Spleen (tissue), 11 donors: ENCODE measurements at regions not wholly inside any gene's neighbourhood (a gene's known extent, or its start where the extent isn't known, plus 50 kb on each side); places are given as distances from the start of the nearest gene placed in this dataset.

ENCODE experiments used
- DNase-seq: peaks from one replicate; pipeline ENCODE4 v3.0.0-alpha.2; 2020
- H3K27ac ChIP-seq, 8 donors: fragments of 200-600 bp; sonication (generic) in 7 of 8; 1 replicate in 4 of 8; 2 replicates in 4 of 8; pipeline versions ENCODE4 v1.5.0 to v1.8.0; 2016 to 2021; ENCODE audit warnings: inconsistent platforms in 4 of 8, mild to moderate bottlenecking in 4 of 8, moderate library complexity in 1 of 8
- H3K27me3 ChIP-seq, 7 donors: fragments of 200-600 bp; sonication (generic) in 6 of 7; replicated peaks in 1 of 7; 1 replicate in 4 of 7; 2 replicates in 3 of 7; pipeline versions ENCODE4 v1.5.0 to v1.8.0; 2016 to 2021; ENCODE audit warnings: inconsistent platforms in 3 of 7, mild to moderate bottlenecking in 1 of 7
- H3K36me3 ChIP-seq, 6 donors: fragments of 200-600 bp; sonication (generic) in 5 of 6; 1 replicate in 4 of 6; 2 replicates in 2 of 6; pipeline versions ENCODE4 v1.5.0 to v1.8.0; 2016 to 2021; ENCODE audit warnings: inconsistent platforms in 2 of 6
- H3K4me1 ChIP-seq, 6 donors: fragments of 200-600 bp; sonication (generic) in 5 of 6; 1 replicate in 3 of 6; 2 replicates in 3 of 6; pipeline versions ENCODE4 v1.5.0 to v1.8.0; 2016 to 2021; ENCODE audit warnings: inconsistent platforms in 3 of 6
- H3K4me3 ChIP-seq, 8 donors: fragments of 200-600 bp; sonication (generic) in 7 of 8; 1 replicate in 4 of 8; 2 replicates in 4 of 8; pipeline versions ENCODE4 v1.5.0 to v1.8.0; 2016 to 2021; ENCODE audit warnings: inconsistent platforms in 4 of 8, mild to moderate bottlenecking in 4 of 8, moderate library complexity in 2 of 8
- H3K9me3 ChIP-seq, 8 donors: fragments of 200-600 bp; sonication (generic) in 7 of 8; 1 replicate in 4 of 8; 2 replicates in 4 of 8; pipeline versions ENCODE4 v1.5.0 to v1.8.0; 2016 to 2021; ENCODE audit warnings: inconsistent platforms in 4 of 8
- CTCF ChIP-seq, 11 experiments: fragments of 200-600 bp in 7 of 11; fragments of 450-650 bp in 4 of 11; sonication (generic) in 4 of 11; IDR thresholded peaks in 8 of 11; conservative IDR thresholded peaks in 3 of 11; 1 replicate in 7 of 11; 2 replicates in 4 of 11; pipeline versions ENCODE4 v1.4.0 to v1.8.0; 2016 to 2021; ENCODE audit warnings: antibody characterized with exemption in 11 of 11, inconsistent platforms in 4 of 11, mild to moderate bottlenecking in 1 of 11
- POLR2A ChIP-seq, 3 donors: fragments of 450-650 bp; IDR thresholded peaks; one replicate each; pipeline ENCODE4 v1.5.1; 2017; ENCODE audit warnings: antibody characterized with exemption in 3 of 3, mild to moderate bottlenecking in 1 of 3
- POLR2AphosphoS5 ChIP-seq, 3 donors: sonication (generic); formaldehyde crosslinking; IDR thresholded peaks; one replicate each; pipeline ENCODE4 v1.5.1; 2017; ENCODE audit warnings: antibody characterized with exemption in 3 of 3
- WGBS, 5 donors: extraction: QIAGEN DNeasy Blood & Tissue Kit in 3 of 5; methylation state at CpG; one replicate each; pipeline versions ENCODE4 v1.1.5 to v1.1.7; 2013 to 2018; 5-methylcytosine and 5-hydroxymethylcytosine counted together
- intact Hi-C: fragments of 100-400 bp; cut with DNase I; formaldehyde crosslinking; loops from one replicate; pipeline ENCODE4 v1.15.0; 2023; ENCODE audit warnings: low total_unique reads
- donor health status: healthy with polysubstance abuse.
- donor health status: DM: no; HTN: no; CAD: no; lungs with moderate emphysema.
- donor health status: DM: no; HTN: no; CAD: no.
- donor health status: Bipolar disorder and iron deficiency.
- donor health status: healthy.
- donor health status: DM: no; HTN: no; CAD: no.
- donor health status: DM: yes; HTN: yes; CAD: no.

GRCh38 chr1:243923292-243924171, 73.5 kb upstream of the AKT3 start:
- H3K36me3 ChIP-seq = no peaks in the 10 kb centered on the region
- no peak for TF ChIP-seq POLR2A (IDR thresholded peaks at IDR 0.05)
- no peak for TF ChIP-seq CTCF (IDR thresholded peaks at IDR 0.05 in 8 of 11, conservative IDR thresholded peaks at IDR 0.05 in 3 of 11)
- no peak for TF ChIP-seq POLR2AphosphoS5 (IDR thresholded peaks at IDR 0.05)
- no peak overlapping the region for H3K27ac ChIP-seq
- DNase-seq = no peak
- H3K4me3 ChIP-seq = no peak overlapping the region
- no peaks in the 10 kb centered on the region for H3K9me3 ChIP-seq
- peaks cover 0 to 13% (median 0%) of the 10 kb centered on the region in 7 donors for H3K27me3 ChIP-seq
- intact Hi-C loops = no loop called here
- WGBS, 5 donors = 87 to 93% (median 90%) methylated on average over 13 of the region's 13 CpGs
- H3K4me1 ChIP-seq = peaks cover 0 to 9% (median 0%) of the 10 kb centered on the region in 6 donors

- intact Hi-C loops = no loop called here
- Histone ChIP-seq H3K9me3 (no peaks in the 10 kb centered on the region), H3K27ac (no peak overlapping the region), H3K36me3 (no peaks in the 10 kb centered on the region), H3K4me3 (no peak overlapping the region), H3K4me1 (peaks cover 0 to 31% (median 20%) of the 10 kb centered on the region in 6 donors), H3K27me3 (peaks cover 0 to 37% (median 11%) of the 10 kb centered on the region in 7 donors)
- TF ChIP-seq POLR2A (IDR thresholded peaks at IDR 0.05) (no peak), CTCF (IDR thresholded peaks at IDR 0.05 in 8 of 11, conservative IDR thresholded peaks at IDR 0.05 in 3 of 11) (no peak), POLR2AphosphoS5 (IDR thresholded peaks at IDR 0.05) (no peak)
- no peak for DNase-seq
- 39 to 61% (median 55%) methylated on average over 1 of the region's 1 CpG for WGBS, 5 donors
Observed at GRCh38 chr1:243921111-243921510, 71.1 kb upstream of the AKT3 start.

- Histone ChIP-seq H3K27ac (peak overlapping the region in 2 of 8 donors; percentile 11 to 36), H3K27me3 (peaks cover 0 to 48% (median 19%) of the 10 kb centered on the region in 7 donors)
- intact Hi-C loops = no loop called here
Observed at GRCh38 chr1:243917863-243918565, 68.0 kb upstream of the AKT3 start.

More at GRCh38 chr1:243917863-243918565, 68.0 kb upstream of the AKT3 start:
- Histone ChIP-seq H3K4me3 (peak overlapping the region; percentile 38 to 72 (median 46)), H3K4me1 (peaks cover 0 to 22% (median 20%) of the 10 kb centered on the region in 6 donors), H3K9me3 (no peaks in the 10 kb centered on the region), H3K36me3 (no peaks in the 10 kb centered on the region)
- 26 to 42% (median 29%) methylated on average over 10 of the region's 10 CpGs for WGBS, 5 donors
- no peak for TF ChIP-seq CTCF (IDR thresholded peaks at IDR 0.05 in 8 of 11, conservative IDR thresholded peaks at IDR 0.05 in 3 of 11)
- TF ChIP-seq POLR2A (IDR thresholded peaks at IDR 0.05) = no peak
- TF ChIP-seq POLR2AphosphoS5 (IDR thresholded peaks at IDR 0.05) = no peak
- DNase-seq = no peak
